GM23338 (cell line): ENCODE measurements at regions not wholly inside any gene's neighbourhood (a gene's known extent, or its start where the extent isn't known, plus 50 kb on each side); places are given as distances from the start of the nearest gene placed in this dataset.

ENCODE experiments used
- CREB1 ChIP-seq: fragments of 250-450 bp; sonication (Bioruptor Pico); IDR thresholded peaks from 2 replicates; pipeline ENCODE4 v1.5.0; 2020; ENCODE audit warnings: low read depth, mild to moderate bottlenecking, moderate library complexity
- ETS1 ChIP-seq: IDR thresholded peaks from 2 replicates; pipeline ENCODE4 v1.6.1; 2016; ENCODE audit warnings: antibody characterized with exemption
- EZH2 ChIP-seq: fragments of 200-600 bp; sonication (generic); IDR thresholded peaks from one replicate; pipeline ENCODE4 v1.8.0; 2017; ENCODE audit warnings: antibody characterized with exemption, mild to moderate bottlenecking, low read depth; ENCODE audit not compliant: unreplicated experiment
- EZH2phosphoT487 ChIP-seq: fragments of 200-600 bp; sonication (generic); IDR thresholded peaks from one replicate; pipeline ENCODE4 v1.8.1; 2018; ENCODE audit warnings: antibody characterized with exemption; ENCODE audit not compliant: unreplicated experiment
- JUNB ChIP-seq: IDR thresholded peaks from one replicate; pipeline ENCODE4 v1.6.1; 2016; ENCODE audit warnings: antibody characterized with exemption; ENCODE audit not compliant: unreplicated experiment
- POLR2AphosphoS5 ChIP-seq: IDR thresholded peaks from 2 replicates; pipeline ENCODE4 v1.6.1; 2016; ENCODE audit warnings: antibody characterized with exemption, low read depth
- REST ChIP-seq: IDR thresholded peaks from one replicate; pipeline ENCODE4 v1.6.1; 2018; ENCODE audit warnings: antibody characterized with exemption; ENCODE audit not compliant: unreplicated experiment
- TF ChIP-seq, protein P1 (sequence below), 2 experiments: fragments of 200-600 bp in 1 of 2; sonication (generic) in 1 of 2; conservative IDR thresholded peaks; 2 replicates each; pipeline versions ENCODE4 v1.5.1 to v1.6.1; 2016 to 2017; ENCODE audit warnings: antibody characterized with exemption in 2 of 2, low read depth in 2 of 2, mild to moderate bottlenecking in 2 of 2, moderate library complexity in 1 of 2

DNA sequence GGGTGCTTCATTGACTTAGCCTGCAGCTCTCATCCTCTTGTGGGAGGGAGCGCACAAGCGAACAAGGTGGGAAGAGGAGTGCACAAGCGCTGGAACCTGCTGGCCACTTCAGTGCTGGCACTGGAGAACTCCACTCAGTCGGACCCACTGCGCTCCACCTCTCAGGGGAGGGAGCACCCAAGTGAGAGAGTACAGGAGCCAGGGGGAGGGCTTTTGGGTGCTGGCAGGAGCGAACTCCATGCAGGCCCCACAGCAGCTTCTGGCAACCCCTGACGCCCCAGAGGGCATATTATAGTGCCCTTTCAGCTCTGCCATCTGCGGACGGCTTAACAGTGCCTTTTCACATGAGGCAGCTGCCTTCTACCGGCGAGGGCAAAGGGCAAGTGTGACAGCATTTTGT is 774.2 kb upstream of the COX7C start:
- no peak for TF ChIP-seq EZH2phosphoT487
- TF ChIP-seq, protein P1, sequence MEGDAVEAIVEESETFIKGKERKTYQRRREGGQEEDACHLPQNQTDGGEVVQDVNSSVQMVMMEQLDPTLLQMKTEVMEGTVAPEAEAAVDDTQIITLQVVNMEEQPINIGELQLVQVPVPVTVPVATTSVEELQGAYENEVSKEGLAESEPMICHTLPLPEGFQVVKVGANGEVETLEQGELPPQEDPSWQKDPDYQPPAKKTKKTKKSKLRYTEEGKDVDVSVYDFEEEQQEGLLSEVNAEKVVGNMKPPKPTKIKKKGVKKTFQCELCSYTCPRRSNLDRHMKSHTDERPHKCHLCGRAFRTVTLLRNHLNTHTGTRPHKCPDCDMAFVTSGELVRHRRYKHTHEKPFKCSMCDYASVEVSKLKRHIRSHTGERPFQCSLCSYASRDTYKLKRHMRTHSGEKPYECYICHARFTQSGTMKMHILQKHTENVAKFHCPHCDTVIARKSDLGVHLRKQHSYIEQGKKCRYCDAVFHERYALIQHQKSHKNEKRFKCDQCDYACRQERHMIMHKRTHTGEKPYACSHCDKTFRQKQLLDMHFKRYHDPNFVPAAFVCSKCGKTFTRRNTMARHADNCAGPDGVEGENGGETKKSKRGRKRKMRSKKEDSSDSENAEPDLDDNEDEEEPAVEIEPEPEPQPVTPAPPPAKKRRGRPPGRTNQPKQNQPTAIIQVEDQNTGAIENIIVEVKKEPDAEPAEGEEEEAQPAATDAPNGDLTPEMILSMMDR (conservative IDR thresholded peaks at IDR 0.05; ENCODE audit: low read depth in 2 of 2), result no peak
- no peak for TF ChIP-seq POLR2AphosphoS5
- TF ChIP-seq ETS1, result no peak
- no peak for TF ChIP-seq JUNB
- no peak for TF ChIP-seq EZH2
- TF ChIP-seq REST, result no peak
- no peak for TF ChIP-seq CREB1 (CRISPR knock-in tag)
